K562 (cell line): ENCODE measurements at regions not wholly inside any gene's neighbourhood (a gene's known extent, or its start where the extent isn't known, plus 50 kb on each side); places are given as distances from the start of the nearest gene placed in this dataset.

Experiments
- BCL6 ChIP-seq: fragments of 250-450 bp; sonication (Bioruptor Pico); IDR thresholded peaks from 2 replicates; pipeline ENCODE4 v1.4.0; 2020
- DPF2 ChIP-seq: fragments of 450-650 bp; IDR thresholded peaks from 2 replicates; pipeline ENCODE4 v1.6.1; 2016
- FOXM1 ChIP-seq, 2 experiments: fragments of 450-650 bp in 1 of 2; sonication (generic) in 1 of 2; formaldehyde crosslinking in 1 of 2; IDR thresholded peaks; 2 replicates each; pipeline versions ENCODE4 v1.6.1 to v1.9.0; 2017 to 2022; ENCODE audit warnings: low read depth in 2 of 2, mild to moderate bottlenecking in 2 of 2, missing genetic modification reagents in 1 of 2, moderate library complexity in 1 of 2
- HIVEP1 ChIP-seq: fragments of 250-450 bp; sonication (Bioruptor Pico); IDR thresholded peaks from 2 replicates; pipeline ENCODE4 v1.4.0; 2020; ENCODE audit warnings: mild to moderate bottlenecking
- POLR2A ChIP-seq: fragments of 450-650 bp; conservative IDR thresholded peaks from 2 replicates; pipeline ENCODE4 v1.6.1; 2016
- PRMT5 ChIP-seq: sonication (generic); formaldehyde crosslinking; IDR thresholded peaks from 2 replicates; pipeline ENCODE4 v1.5.0; 2020; ENCODE audit warnings: missing genetic modification reagents
- TAF1 ChIP-seq: IDR thresholded peaks from 2 replicates; pipeline ENCODE4 v1.6.1; 2011; ENCODE audit warnings: mild to moderate bottlenecking, low read length, moderate library complexity; ENCODE audit not compliant: insufficient read depth, control insufficient read depth, severe bottlenecking; ENCODE audit errors: extremely low read depth
- ZNF217 ChIP-seq: sonication (generic); formaldehyde crosslinking; IDR thresholded peaks from 2 replicates; pipeline ENCODE4 v1.8.0; 2022; ENCODE audit warnings: mild to moderate bottlenecking, missing genetic modification reagents
- ZNF644 ChIP-seq: fragments of 200-800 bp; sonication (Bioruptor generic); IDR thresholded peaks from 2 replicates; pipeline ENCODE4 v1.6.1; 2016; ENCODE audit warnings: low read depth, missing genetic modification characterization, missing compliant biosample characterization
- TF ChIP-seq, protein P1 (sequence below), 3 experiments: IDR thresholded peaks in 2 of 3; conservative IDR thresholded peaks in 1 of 3; 2 replicates each; pipeline ENCODE4 v1.5.1; 2011 to 2012; ENCODE audit warnings: low read length in 3 of 3, mild to moderate bottlenecking in 3 of 3, control low read depth in 2 of 3, improper control_type of control experiment in 1 of 3, inconsistent platforms in 1 of 3, low read depth in 1 of 3, mixed read lengths in 1 of 3, moderate library complexity in 1 of 3; ENCODE audit not compliant: insufficient read depth in 2 of 3
- TF ChIP-seq, protein P2 (sequence below): sonication (generic); formaldehyde crosslinking; IDR thresholded peaks from 2 replicates; pipeline ENCODE4 v1.9.0; 2022; ENCODE audit warnings: mild to moderate bottlenecking, missing genetic modification reagents

DNA sequence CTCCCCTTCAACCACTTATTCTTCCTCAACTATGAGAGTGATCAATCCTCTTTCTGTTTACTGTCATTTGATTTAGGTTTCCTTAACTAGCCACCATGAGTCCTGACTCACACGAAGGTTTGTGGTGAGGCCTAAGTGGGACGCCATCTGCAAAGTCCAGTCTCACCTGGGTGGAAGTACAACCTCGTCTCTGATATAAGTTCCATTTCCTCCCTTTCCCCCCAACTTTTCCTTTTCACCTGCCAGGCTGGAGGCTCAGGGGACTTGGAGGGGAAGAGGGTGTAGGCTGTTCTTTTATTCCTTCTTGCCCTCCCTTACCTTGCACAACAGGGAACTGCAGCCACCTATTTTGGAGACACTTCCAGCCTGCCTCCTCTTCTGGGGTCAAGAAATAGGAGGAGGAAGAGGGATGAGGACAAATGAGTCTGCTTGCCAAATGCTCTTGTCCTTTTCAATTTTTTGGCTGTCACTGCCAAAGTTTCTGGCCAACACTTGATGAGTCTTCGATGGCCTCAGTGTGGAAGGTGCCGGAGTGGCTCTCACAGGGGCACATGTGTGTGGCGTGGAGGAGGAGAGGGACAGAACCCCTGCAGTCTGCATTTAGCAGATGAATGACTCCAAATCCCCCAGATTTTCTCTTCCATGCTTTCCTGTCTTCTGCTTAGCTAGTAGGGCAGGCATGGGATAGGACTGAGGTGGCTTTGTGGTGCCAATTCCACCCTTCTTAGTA is 249.6 kb downstream of the NSG2 start:
- no peak for TF ChIP-seq HIVEP1 (CRISPR knock-in tag)
- no peak for TF ChIP-seq DPF2
- TF ChIP-seq, protein P1, sequence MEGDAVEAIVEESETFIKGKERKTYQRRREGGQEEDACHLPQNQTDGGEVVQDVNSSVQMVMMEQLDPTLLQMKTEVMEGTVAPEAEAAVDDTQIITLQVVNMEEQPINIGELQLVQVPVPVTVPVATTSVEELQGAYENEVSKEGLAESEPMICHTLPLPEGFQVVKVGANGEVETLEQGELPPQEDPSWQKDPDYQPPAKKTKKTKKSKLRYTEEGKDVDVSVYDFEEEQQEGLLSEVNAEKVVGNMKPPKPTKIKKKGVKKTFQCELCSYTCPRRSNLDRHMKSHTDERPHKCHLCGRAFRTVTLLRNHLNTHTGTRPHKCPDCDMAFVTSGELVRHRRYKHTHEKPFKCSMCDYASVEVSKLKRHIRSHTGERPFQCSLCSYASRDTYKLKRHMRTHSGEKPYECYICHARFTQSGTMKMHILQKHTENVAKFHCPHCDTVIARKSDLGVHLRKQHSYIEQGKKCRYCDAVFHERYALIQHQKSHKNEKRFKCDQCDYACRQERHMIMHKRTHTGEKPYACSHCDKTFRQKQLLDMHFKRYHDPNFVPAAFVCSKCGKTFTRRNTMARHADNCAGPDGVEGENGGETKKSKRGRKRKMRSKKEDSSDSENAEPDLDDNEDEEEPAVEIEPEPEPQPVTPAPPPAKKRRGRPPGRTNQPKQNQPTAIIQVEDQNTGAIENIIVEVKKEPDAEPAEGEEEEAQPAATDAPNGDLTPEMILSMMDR (IDR thresholded peaks at IDR 0.05 in 2 of 3, conservative IDR thresholded peaks at IDR 0.05 in 1 of 3; ENCODE audit: insufficient read depth in 2 of 3, low read depth in 1 of 3, low read length in 3 of 3) = no peak
- TF ChIP-seq POLR2A = no peak
- TF ChIP-seq BCL6 (CRISPR knock-in tag) = no peak
- no peak for TF ChIP-seq ZNF644 (tag)
- no peak for TF ChIP-seq FOXM1 (IDR thresholded peaks at IDR 0.05; ENCODE audit: low read depth)
- no peak for TF ChIP-seq FOXM1 (CRISPR knock-in tag; IDR thresholded peaks at IDR 0.05; ENCODE audit: low read depth)
- no peak for TF ChIP-seq ZNF217 (CRISPR knock-in tag)
- TF ChIP-seq TAF1 = no peak
- TF ChIP-seq PRMT5 (CRISPR knock-in tag) = no peak
- TF ChIP-seq, protein P2, sequence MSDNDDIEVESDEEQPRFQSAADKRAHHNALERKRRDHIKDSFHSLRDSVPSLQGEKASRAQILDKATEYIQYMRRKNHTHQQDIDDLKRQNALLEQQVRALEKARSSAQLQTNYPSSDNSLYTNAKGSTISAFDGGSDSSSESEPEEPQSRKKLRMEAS (CRISPR knock-in tag) = no peak
